Glutamatergic neuron (in vitro differentiated cells): ENCODE measurements at regions not wholly inside any gene's neighbourhood (a gene's known extent, or its start where the extent isn't known, plus 50 kb on each side); places are given as distances from the start of the nearest gene placed in this dataset.

Experiments
- DNase-seq: peaks from one replicate; pipeline ENCODE4 v3.0.0; 2022
- H3K27ac Mint-ChIP-seq: one replicate; pipeline ENCODE4 v1.8.0; 2020; ENCODE audit warnings: mild to moderate bottlenecking, mixed read lengths, inconsistent platforms; ENCODE audit not compliant: unreplicated experiment
- H3K27me3 Mint-ChIP-seq: one replicate; pipeline ENCODE4 v1.8.0; 2020; ENCODE audit warnings: mild to moderate bottlenecking, moderate library complexity, mixed read lengths, inconsistent platforms; ENCODE audit not compliant: unreplicated experiment
- H3K36me3 Mint-ChIP-seq: one replicate; pipeline ENCODE4 v1.8.0; 2020; ENCODE audit warnings: mild to moderate bottlenecking, mixed read lengths, inconsistent platforms; ENCODE audit not compliant: unreplicated experiment
- H3K4me1 Mint-ChIP-seq: one replicate; pipeline ENCODE4 v1.8.0; 2020; ENCODE audit warnings: mild to moderate bottlenecking, low read depth, mixed read lengths, inconsistent platforms; ENCODE audit not compliant: unreplicated experiment
- H3K4me3 Mint-ChIP-seq: one replicate; pipeline ENCODE4 v1.8.0; 2020; ENCODE audit warnings: mild to moderate bottlenecking, mixed read lengths, inconsistent platforms; ENCODE audit not compliant: unreplicated experiment
- H3K9me3 Mint-ChIP-seq: one replicate; pipeline ENCODE4 v1.8.0; 2020; ENCODE audit warnings: mild to moderate bottlenecking, moderate library complexity, mixed read lengths, inconsistent platforms; ENCODE audit not compliant: unreplicated experiment
- TF ChIP-seq, protein P1 (sequence below): fragments of 200-600 bp; sonication (generic); IDR thresholded peaks from one replicate; pipeline ENCODE4 v1.5.0; 2021; ENCODE audit not compliant: partially characterized antibody, unreplicated experiment

DNA sequence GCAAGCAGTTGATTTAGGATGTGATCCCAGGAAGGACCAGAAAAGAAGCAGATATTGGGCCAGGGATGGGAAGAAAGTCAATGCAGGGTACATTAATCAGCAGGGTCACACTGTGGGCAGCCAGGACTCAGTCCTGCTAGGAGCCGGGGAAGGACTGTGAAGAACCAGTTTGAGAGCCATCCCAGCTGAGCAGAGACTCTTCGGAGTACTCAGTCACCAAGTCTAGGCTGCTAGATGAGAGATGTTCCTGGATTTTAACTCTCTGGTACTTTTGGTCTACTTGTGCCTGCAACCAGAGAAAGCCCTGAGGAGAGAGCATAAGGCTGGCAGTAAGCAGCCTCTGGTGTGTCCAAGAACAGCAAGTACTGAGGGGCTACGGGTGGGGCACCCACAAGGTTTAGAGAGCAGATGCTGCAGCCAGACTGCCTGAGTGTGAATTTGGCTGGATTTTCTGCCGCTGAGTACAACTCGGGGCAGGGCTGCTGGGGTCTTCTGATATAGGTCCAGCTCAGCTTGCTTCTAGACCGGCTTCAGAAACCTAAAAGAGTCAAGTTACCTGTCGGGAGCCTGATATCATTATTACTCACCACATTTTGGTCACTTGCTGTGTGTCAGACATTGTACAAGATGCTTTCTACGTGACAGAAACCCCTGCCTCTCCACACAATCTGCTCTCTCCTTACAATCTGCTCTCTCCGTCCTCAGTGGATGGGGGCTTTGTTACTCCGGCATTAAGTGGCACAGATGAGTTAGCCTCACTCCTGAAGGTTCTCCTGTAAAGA, 250.2 kb upstream of the GAS1 start:
- DNase-seq = no peak
- TF ChIP-seq, protein P1, sequence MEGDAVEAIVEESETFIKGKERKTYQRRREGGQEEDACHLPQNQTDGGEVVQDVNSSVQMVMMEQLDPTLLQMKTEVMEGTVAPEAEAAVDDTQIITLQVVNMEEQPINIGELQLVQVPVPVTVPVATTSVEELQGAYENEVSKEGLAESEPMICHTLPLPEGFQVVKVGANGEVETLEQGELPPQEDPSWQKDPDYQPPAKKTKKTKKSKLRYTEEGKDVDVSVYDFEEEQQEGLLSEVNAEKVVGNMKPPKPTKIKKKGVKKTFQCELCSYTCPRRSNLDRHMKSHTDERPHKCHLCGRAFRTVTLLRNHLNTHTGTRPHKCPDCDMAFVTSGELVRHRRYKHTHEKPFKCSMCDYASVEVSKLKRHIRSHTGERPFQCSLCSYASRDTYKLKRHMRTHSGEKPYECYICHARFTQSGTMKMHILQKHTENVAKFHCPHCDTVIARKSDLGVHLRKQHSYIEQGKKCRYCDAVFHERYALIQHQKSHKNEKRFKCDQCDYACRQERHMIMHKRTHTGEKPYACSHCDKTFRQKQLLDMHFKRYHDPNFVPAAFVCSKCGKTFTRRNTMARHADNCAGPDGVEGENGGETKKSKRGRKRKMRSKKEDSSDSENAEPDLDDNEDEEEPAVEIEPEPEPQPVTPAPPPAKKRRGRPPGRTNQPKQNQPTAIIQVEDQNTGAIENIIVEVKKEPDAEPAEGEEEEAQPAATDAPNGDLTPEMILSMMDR = no peak
- peaks cover 3% of the 10 kb centered on the region for H3K4me1 Mint-ChIP-seq
- H3K27me3 Mint-ChIP-seq = no peaks in the 10 kb centered on the region
- peaks cover 10% of the 10 kb centered on the region for H3K36me3 Mint-ChIP-seq
- no peak overlapping the region for H3K4me3 Mint-ChIP-seq
- no peak overlapping the region for H3K27ac Mint-ChIP-seq
- H3K9me3 Mint-ChIP-seq = no peaks in the 10 kb centered on the region

DNA sequence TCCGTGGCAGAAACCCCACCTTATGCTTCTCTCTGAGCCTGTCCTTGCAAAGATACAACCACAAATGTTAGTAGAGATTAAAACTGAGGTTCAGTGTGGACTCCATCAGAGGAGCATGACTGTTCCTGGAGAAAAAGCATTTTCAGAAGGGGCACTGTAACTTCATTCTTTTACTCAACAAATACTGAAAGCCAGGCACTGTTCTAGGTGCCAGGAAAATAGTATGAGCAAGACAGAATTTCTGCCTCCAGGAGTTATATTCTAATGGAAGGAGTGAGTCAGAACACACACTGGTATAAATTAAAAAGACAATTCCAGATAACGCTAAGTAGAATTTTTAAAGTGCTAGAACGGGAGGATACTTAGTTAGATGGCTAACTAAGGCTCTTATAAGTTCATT, 251.4 kb upstream of the GAS1 start:
- Mint-ChIP-seq H3K4me1 (peaks cover 3% of the 10 kb centered on the region), H3K9me3 (no peaks in the 10 kb centered on the region), H3K27me3 (no peaks in the 10 kb centered on the region), H3K4me3 (no peak overlapping the region), H3K36me3 (peaks cover 10% of the 10 kb centered on the region), H3K27ac (no peak overlapping the region)
- TF ChIP-seq, protein P1 = no peak
- DNase-seq = no peak

DNA sequence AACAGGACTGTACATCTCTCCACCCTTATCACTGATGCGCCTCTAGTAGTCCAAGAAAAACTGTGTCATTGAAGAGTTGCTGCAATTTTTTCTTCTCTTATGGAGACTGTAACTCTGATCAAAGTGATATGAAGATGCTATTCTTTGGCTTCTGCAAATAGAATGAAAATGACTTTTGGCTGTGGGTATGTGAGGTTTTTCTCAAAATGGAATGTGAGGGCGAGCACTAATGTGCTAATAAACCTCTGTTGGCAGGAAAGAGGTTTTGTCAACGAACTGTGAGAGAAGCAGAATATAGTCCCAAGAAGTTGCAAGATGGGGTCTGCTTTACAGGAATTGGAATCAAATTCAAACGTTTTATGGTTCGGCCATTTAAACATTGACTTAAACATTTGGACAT, 252.0 kb upstream of the GAS1 start:
- Mint-ChIP-seq H3K9me3 (no peaks in the 10 kb centered on the region), H3K27ac (no peak overlapping the region), H3K36me3 (peaks cover 10% of the 10 kb centered on the region), H3K4me1 (peaks cover 3% of the 10 kb centered on the region), H3K4me3 (no peak overlapping the region), H3K27me3 (no peaks in the 10 kb centered on the region)
- TF ChIP-seq, protein P1 = no peak
- no peak for DNase-seq

DNA sequence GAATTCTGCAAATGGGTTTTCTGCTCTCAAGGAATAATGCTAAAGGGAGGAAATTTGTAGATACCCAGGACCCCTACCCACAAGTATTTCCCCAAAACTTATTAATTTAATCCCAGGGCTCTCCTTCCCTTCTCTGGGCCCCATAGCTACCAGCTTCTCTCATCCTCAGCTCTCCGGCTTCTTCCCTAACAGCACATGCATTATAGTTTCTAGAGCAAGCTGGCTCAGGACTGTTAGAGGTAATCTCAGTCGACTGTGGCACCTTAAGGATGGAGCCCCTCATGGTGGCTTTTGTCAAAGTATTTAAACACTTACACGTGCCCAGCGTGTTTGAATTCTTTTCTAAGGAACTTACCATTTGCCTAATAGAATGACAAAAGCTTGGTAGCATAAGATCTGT, 252.5 kb upstream of the GAS1 start:
- no peaks in the 10 kb centered on the region for H3K9me3 Mint-ChIP-seq
- H3K4me3 Mint-ChIP-seq = no peak overlapping the region

DNA sequence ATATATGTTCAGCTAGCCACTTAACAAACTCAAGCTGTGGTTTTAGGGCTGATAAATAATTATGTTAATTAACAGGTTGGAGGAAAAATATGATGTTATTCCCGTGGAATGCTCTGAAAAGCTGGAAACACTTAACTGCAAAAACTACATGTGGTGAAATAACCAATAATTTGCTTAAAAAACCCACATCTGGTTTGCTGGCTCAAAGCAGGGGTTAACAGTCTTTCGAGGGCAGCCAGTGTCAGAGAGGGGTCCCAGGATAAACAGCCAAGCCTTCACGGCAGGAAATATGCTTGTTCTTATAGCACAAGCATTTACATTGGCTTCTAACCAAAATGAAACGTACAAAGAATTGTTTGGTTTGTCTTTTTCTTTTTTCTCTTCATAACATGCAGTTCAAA, 254.0 kb upstream of the GAS1 start:
- Mint-ChIP-seq H3K36me3 (peaks cover 8% of the 10 kb centered on the region), H3K27ac (no peak overlapping the region), H3K27me3 (peaks cover 1% of the 10 kb centered on the region), H3K4me1 (peaks cover 3% of the 10 kb centered on the region), H3K9me3 (no peaks in the 10 kb centered on the region), H3K4me3 (no peak overlapping the region)
- TF ChIP-seq, protein P1 = no peak
- DNase-seq = no peak

More for the DNA sequence above, 252.5 kb upstream of the GAS1 start:
- Mint-ChIP-seq H3K27me3 (no peaks in the 10 kb centered on the region), H3K27ac (no peak overlapping the region), H3K4me1 (peaks cover 3% of the 10 kb centered on the region), H3K36me3 (peaks cover 10% of the 10 kb centered on the region)
- no peak for DNase-seq
- TF ChIP-seq, protein P1 = no peak
